Body of pancreas (tissue), 4 donors: ENCODE measurements at regions not wholly inside any gene's neighbourhood (a gene's known extent, or its start where the extent isn't known, plus 50 kb on each side); places are given as distances from the start of the nearest gene placed in this dataset.

Source experiments
- ATAC-seq: fragments of 150-250 bp; one replicate; pipeline ENCODE4 v1.9.1; 2016
- DNase-seq, 4 donors: peaks; one replicate each; pipeline ENCODE4 v3.0.0-alpha.2; 2019
- H3K27ac ChIP-seq, 4 donors: fragments of 200-600 bp; sonication (generic); 1 replicate in 3 of 4; 2 replicates in 1 of 4; pipeline versions ENCODE4 v1.5.1 to v1.6.1; 2016 to 2019; ENCODE audit warnings: mild to moderate bottlenecking in 1 of 4, mixed read lengths in 1 of 4, moderate library complexity in 1 of 4
- H3K27me3 ChIP-seq, 2 donors: fragments of 200-600 bp; sonication (generic); one replicate each; pipeline ENCODE4 v1.6.0; 2016; ENCODE audit warnings: mild to moderate bottlenecking in 1 of 2
- H3K36me3 ChIP-seq, 2 donors: fragments of 200-600 bp; sonication (generic); replicated peaks in 1 of 2; 2 replicates each; pipeline ENCODE4 v1.5.1; 2016; ENCODE audit warnings: low read depth in 2 of 2; ENCODE audit not compliant: insufficient read depth in 1 of 2
- H3K4me1 ChIP-seq: fragments of 200-600 bp; sonication (generic); one replicate; pipeline ENCODE4 v1.6.0; 2016
- H3K4me3 ChIP-seq, 2 donors: fragments of 200-600 bp; sonication (generic); 1 replicate in 1 of 2; 2 replicates in 1 of 2; pipeline ENCODE4 v1.5.1; 2016 to 2019
- H3K9me3 ChIP-seq, 3 donors: fragments of 200-600 bp; sonication (generic); 1 replicate in 2 of 3; 2 replicates in 1 of 3; pipeline ENCODE4 v1.5.1; 2016
- POLR2A ChIP-seq, 3 donors: fragments of 450-650 bp; IDR thresholded peaks; one replicate each; pipeline ENCODE4 v1.6.1; 2016; ENCODE audit warnings: antibody characterized with exemption in 3 of 3, mild to moderate bottlenecking in 2 of 3
- WGBS, 2 donors: methylation state at CpG; one replicate each; pipeline ENCODE4 v1.1.5; 2017; 5-methylcytosine and 5-hydroxymethylcytosine counted together
- intact Hi-C: fragments of 100-400 bp; cut with DNase I; formaldehyde crosslinking; loops from one replicate; pipeline ENCODE4 v1.15.1; 2023
- TF ChIP-seq, protein P1 (sequence below), 7 experiments: fragments of 450-650 bp in 4 of 7; fragments of 200-600 bp in 3 of 7; sonication (generic) in 3 of 7; IDR thresholded peaks; one replicate each; pipeline ENCODE4 v1.5.1; 2016 to 2019; ENCODE audit warnings: antibody characterized with exemption in 7 of 7

GRCh38 chr2:207318181-207318628, 152.5 kb upstream of the KLF7 start:
- intact Hi-C loops, result no loop called here
- Histone ChIP-seq H3K9me3 (no peaks in the 10 kb centered on the region), H3K4me3 (no peak overlapping the region), H3K27ac (no peak overlapping the region), H3K36me3 (no peaks in the 10 kb centered on the region), H3K4me1 (no peaks in the 10 kb centered on the region), H3K27me3 (no peaks in the 10 kb centered on the region)
- no peak for DNase-seq
- TF ChIP-seq, protein P1, sequence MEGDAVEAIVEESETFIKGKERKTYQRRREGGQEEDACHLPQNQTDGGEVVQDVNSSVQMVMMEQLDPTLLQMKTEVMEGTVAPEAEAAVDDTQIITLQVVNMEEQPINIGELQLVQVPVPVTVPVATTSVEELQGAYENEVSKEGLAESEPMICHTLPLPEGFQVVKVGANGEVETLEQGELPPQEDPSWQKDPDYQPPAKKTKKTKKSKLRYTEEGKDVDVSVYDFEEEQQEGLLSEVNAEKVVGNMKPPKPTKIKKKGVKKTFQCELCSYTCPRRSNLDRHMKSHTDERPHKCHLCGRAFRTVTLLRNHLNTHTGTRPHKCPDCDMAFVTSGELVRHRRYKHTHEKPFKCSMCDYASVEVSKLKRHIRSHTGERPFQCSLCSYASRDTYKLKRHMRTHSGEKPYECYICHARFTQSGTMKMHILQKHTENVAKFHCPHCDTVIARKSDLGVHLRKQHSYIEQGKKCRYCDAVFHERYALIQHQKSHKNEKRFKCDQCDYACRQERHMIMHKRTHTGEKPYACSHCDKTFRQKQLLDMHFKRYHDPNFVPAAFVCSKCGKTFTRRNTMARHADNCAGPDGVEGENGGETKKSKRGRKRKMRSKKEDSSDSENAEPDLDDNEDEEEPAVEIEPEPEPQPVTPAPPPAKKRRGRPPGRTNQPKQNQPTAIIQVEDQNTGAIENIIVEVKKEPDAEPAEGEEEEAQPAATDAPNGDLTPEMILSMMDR (IDR thresholded peaks at IDR 0.05), result no peak
- no peak for TF ChIP-seq POLR2A (IDR thresholded peaks at IDR 0.05)
- ATAC-seq, result no peak
- 76 to 80% methylated on average over 4 of the region's 4 CpGs for WGBS, 2 donors

GRCh38 chr2:207319316-207319715, 153.6 kb upstream of the KLF7 start:
- no peaks in the 10 kb centered on the region for H3K36me3 ChIP-seq
- ATAC-seq, result no peak

DNA sequence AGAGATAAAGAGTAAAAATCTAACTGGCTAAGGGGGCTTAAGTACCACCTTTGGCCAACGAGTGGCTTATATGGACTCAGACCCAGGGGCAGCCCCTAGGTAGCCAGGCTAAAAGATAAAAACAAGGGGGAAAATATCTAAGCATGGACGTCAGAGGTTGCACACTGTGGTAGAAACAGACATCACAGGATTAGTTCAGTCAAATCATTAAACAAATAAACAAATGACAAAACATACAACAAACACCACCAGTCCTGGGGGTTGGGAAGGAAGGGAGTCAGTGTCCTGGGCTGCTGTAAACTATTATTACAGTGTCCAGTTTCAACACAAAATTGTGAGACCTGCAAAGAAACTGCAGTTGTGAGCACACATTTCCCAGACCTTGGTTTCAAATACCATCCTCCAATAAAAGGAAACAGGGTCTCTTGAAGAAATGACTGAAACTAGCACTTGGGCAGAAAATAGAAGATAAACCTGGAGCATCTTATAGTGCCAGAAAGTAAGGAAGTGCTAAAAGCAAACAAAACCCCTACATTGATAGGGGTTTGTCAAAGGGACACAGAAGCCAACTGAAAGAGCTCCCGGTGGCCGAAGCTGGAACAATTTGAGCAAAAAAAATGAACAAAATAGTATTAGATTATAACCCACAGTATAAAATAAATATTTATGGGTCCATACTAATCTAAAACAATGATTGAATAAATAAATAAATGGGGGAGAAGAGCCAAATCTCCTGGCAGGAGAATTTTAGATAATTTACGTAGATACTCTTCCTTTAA, 154.8 kb upstream of the KLF7 start:
- intact Hi-C loops, result no loop called here
- WGBS, 2 donors, result 46 to 50% methylated on average over 5 of the region's 5 CpGs
- TF ChIP-seq POLR2A (IDR thresholded peaks at IDR 0.05), result no peak
- TF ChIP-seq, protein P1 (IDR thresholded peaks at IDR 0.05), result no peak

More at GRCh38 chr2:207319316-207319715, 153.6 kb upstream of the KLF7 start:
- Histone ChIP-seq H3K9me3 (no peaks in the 10 kb centered on the region), H3K4me1 (no peaks in the 10 kb centered on the region), H3K27me3 (no peaks in the 10 kb centered on the region), H3K4me3 (no peak overlapping the region), H3K27ac (no peak overlapping the region)
- TF ChIP-seq, protein P1 (IDR thresholded peaks at IDR 0.05), result no peak
- no peak for TF ChIP-seq POLR2A (IDR thresholded peaks at IDR 0.05)
- intact Hi-C loops, result no loop called here
- peak in 1 of 4 donors; percentile 20 for DNase-seq

DNA sequence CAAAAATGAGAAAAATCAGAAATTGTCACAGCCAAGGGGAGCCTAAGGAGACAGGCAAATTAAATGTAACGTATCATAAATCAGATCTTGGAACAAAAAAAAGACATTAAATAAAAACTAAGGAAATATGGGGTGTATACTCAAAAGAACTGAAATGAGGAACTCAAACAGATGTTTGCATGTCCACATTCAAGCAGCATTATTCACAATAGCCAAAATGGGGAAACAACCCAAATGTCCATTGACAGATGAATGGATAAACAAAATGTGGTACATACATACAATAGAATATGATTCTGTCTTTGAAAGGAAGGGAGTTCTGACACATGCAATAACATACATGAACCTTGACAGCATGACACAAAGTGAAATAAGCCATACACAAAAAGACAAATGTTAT, 155.8 kb upstream of the KLF7 start:
- intact Hi-C loops, result no loop called here
- Histone ChIP-seq H3K9me3 (no peaks in the 10 kb centered on the region), H3K4me3 (no peak overlapping the region), H3K27me3 (no peaks in the 10 kb centered on the region), H3K4me1 (no peaks in the 10 kb centered on the region), H3K27ac (no peak overlapping the region), H3K36me3 (no peaks in the 10 kb centered on the region)
- ATAC-seq, result no peak
- TF ChIP-seq POLR2A (IDR thresholded peaks at IDR 0.05), result no peak
- TF ChIP-seq, protein P1 (IDR thresholded peaks at IDR 0.05), result no peak
- WGBS, 2 donors, result 50 to 71% methylated on average over 1 of the region's 1 CpG
- DNase-seq, result no peak

More for the DNA sequence above, 154.8 kb upstream of the KLF7 start:
- DNase-seq (no peak), ATAC-seq (no peak)
- Histone ChIP-seq H3K4me3 (no peak overlapping the region), H3K9me3 (no peaks in the 10 kb centered on the region), H3K36me3 (no peaks in the 10 kb centered on the region), H3K27ac (no peak overlapping the region), H3K4me1 (no peaks in the 10 kb centered on the region), H3K27me3 (no peaks in the 10 kb centered on the region)

DNA sequence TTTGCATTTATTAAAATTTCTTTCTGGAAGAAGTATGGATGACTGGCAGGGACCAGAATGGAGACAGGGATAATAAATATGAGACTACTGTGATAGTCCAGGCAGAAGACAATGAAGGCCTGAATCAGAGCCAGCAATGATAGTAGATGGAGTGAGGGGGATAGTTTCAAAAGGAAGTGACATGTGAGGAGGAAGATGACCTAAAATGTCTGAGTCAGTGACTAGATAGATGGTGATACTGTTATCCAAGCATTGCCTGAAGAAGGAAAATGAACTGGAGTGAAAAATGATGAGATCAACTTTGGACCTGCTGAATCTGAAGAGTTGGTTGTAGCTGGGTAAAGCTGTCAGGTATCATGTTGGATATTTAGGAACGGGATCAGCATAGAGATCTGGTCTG, 158.3 kb upstream of the KLF7 start:
- Histone ChIP-seq H3K4me3 (no peak overlapping the region), H3K27ac (no peak overlapping the region), H3K27me3 (no peaks in the 10 kb centered on the region), H3K9me3 (no peaks in the 10 kb centered on the region), H3K36me3 (no peaks in the 10 kb centered on the region), H3K4me1 (no peaks in the 10 kb centered on the region)
- ATAC-seq (no peak), DNase-seq (no peak)
- intact Hi-C loops, result no loop called here
- TF ChIP-seq, protein P1 (IDR thresholded peaks at IDR 0.05), result no peak
- TF ChIP-seq POLR2A (IDR thresholded peaks at IDR 0.05), result no peak
- 62 to 76% methylated on average over 1 of the region's 1 CpG for WGBS, 2 donors
